ENCODE measurements at regions not wholly inside any gene's neighbourhood (a gene's known extent, or its start where the extent isn't known, plus 50 kb on each side); places are given as distances from the start of the nearest gene placed in this dataset.

DNA sequence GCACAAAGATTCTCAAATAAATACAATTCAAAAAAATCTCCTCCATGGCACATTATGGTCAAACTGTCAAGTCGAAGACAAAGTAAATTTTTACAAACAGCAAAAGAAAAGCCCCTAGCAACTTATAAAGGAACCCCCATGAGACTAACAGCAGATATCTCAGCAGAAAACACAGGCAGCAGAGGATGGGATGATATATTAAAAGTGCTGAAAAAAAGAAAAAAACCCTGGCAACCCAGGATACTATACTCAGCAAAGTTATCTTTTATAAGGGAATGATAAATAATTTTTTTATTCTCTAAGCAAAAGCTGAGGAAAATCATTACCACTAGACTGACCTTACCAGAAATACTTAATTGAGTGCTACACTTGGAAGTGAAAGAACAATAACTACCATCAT, 326.4 kb downstream of the CYRIA start:
- ChIA-PET CTCF (no interaction called here), POLR2A (no interaction called here)
- Mint-ChIP-seq H3K4me1 (no peaks in the 10 kb centered on the region), H3K27me3 (peaks cover 2% of the 10 kb centered on the region), H3K4me3 (no peak overlapping the region), H3K36me3 (ENCODE audit: low read depth) (no peaks in the 10 kb centered on the region), H3K9me3 (peaks cover 19% of the 10 kb centered on the region), H3K27ac (no peak overlapping the region)
- DNase-seq (no peak), ATAC-seq (ENCODE audit: low read depth) (no peak)
- intact Hi-C loops (cut with micrococcal nuclease), result no loop called here
- no peak for TF ChIP-seq CTCF (IDR thresholded peaks at IDR 0.05)

GRCh38 chr2:16338026-16338425, 327.6 kb downstream of the CYRIA start:
- no peak for ATAC-seq (ENCODE audit: low read depth)
- intact Hi-C loops (cut with micrococcal nuclease), result no loop called here
- no peak overlapping the region for H3K4me3 Mint-ChIP-seq
- TF ChIP-seq CTCF (IDR thresholded peaks at IDR 0.05), result no peak
- peaks cover 19% of the 10 kb centered on the region for H3K9me3 Mint-ChIP-seq
- DNase-seq, result no peak
- no peaks in the 10 kb centered on the region for H3K4me1 Mint-ChIP-seq
- POLR2A ChIA-PET, result no interaction called here
- peaks cover 2% of the 10 kb centered on the region for H3K27me3 Mint-ChIP-seq
- CTCF ChIA-PET, result no interaction called here
- H3K36me3 Mint-ChIP-seq (ENCODE audit: low read depth), result no peaks in the 10 kb centered on the region
- H3K27ac Mint-ChIP-seq, result no peak overlapping the region

- Mint-ChIP-seq H3K27me3 (peaks cover 2% of the 10 kb centered on the region), H3K27ac (no peak overlapping the region), H3K36me3 (ENCODE audit: low read depth) (no peaks in the 10 kb centered on the region), H3K4me1 (no peaks in the 10 kb centered on the region), H3K4me3 (no peak overlapping the region), H3K9me3 (peaks cover 19% of the 10 kb centered on the region)
- no peak for ATAC-seq (ENCODE audit: low read depth)
- CTCF ChIA-PET, result no interaction called here
- TF ChIP-seq CTCF (IDR thresholded peaks at IDR 0.05), result no peak
- POLR2A ChIA-PET, result no interaction called here
- no peak for DNase-seq
- intact Hi-C loops (cut with micrococcal nuclease), result no loop called here
Measured at GRCh38 chr2:16336916-16337315, 328.7 kb downstream of the CYRIA start.

DNA sequence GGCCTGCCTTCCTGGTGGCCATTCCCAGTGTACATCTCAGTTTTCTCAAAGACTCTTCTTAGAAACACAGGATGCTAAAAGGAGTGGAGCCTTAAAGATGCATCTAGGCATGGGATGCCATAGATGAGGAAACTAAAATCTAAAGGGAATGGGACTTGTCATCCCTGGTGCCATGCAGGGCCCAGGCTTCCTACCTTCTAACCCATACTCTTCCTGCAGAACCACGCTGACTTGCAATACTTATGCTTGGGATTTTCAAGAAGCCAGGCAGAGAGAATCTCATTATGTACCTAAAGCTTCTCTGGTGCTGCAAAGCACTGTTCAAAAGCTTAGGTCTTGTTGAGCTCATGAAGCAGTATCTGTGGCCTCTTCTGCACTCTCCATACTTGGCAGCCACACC, 329.1 kb downstream of the CYRIA start:
- Mint-ChIP-seq H3K9me3 (peaks cover 19% of the 10 kb centered on the region), H3K4me1 (no peaks in the 10 kb centered on the region), H3K27ac (no peak overlapping the region), H3K4me3 (no peak overlapping the region), H3K36me3 (ENCODE audit: low read depth) (no peaks in the 10 kb centered on the region), H3K27me3 (peaks cover 2% of the 10 kb centered on the region)
- no peak for ATAC-seq (ENCODE audit: low read depth)
- no peak for DNase-seq
- CTCF ChIA-PET, result no interaction called here
- TF ChIP-seq CTCF (IDR thresholded peaks at IDR 0.05), result no peak
- intact Hi-C loops (cut with micrococcal nuclease), result no loop called here
- POLR2A ChIA-PET, result no interaction called here

- ATAC-seq (ENCODE audit: low read depth) (no peak), DNase-seq (no peak)
- Mint-ChIP-seq H3K9me3 (peaks cover 19% of the 10 kb centered on the region), H3K27me3 (peaks cover 2% of the 10 kb centered on the region), H3K4me1 (no peaks in the 10 kb centered on the region), H3K4me3 (no peak overlapping the region), H3K36me3 (ENCODE audit: low read depth) (no peaks in the 10 kb centered on the region), H3K27ac (no peak overlapping the region)
- POLR2A ChIA-PET, result no interaction called here
- TF ChIP-seq CTCF (IDR thresholded peaks at IDR 0.05), result no peak
- CTCF ChIA-PET, result no interaction called here
- intact Hi-C loops (cut with micrococcal nuclease), result no loop called here
Measured at GRCh38 chr2:16335947-16336346, 329.7 kb downstream of the CYRIA start.

All from activated B cell treated with CpG ODN at 0.5 μM for 24 hours (primary cell).